GM21576 (cell line): ENCODE measurements at regions not wholly inside any gene's neighbourhood (a gene's known extent, or its start where the extent isn't known, plus 50 kb on each side); places are given as distances from the start of the nearest gene placed in this dataset.

Source experiments
- ATAC-seq: cut with Tn5 transposase; IDR thresholded peaks from one replicate; pipeline ENCODE4 v1.9.1; 2021; ENCODE audit warnings: mild to moderate bottlenecking, moderate library complexity; ENCODE audit not compliant: unreplicated experiment

GRCh38 chr5:93017376-93017775, 563.6 kb downstream of the NR2F1-AS1 start:
- ATAC-seq: no peak

DNA sequence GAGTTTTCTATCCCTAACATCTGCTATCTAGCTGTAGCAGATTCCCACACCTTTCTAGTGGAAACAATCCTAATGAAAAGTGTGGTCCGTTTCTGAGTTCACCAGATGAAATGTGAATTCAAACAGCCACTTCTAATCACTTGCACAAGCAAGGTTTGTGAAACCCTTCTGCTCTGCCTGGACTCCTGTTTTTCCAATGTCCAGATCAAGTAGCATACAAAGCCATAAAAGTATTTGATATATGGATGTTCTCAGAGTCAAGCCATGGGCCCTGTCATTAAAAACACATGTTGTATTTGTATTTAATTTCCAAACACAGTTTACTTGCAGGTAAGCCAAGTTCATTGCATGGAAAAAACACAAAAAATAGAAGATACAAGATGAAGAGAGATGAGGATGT, 570.4 kb downstream of the NR2F1-AS1 start:
- no peak for ATAC-seq

- ATAC-seq: no peak
Observed at GRCh38 chr5:93010037-93010436, 571.0 kb downstream of the NR2F1-AS1 start.

DNA sequence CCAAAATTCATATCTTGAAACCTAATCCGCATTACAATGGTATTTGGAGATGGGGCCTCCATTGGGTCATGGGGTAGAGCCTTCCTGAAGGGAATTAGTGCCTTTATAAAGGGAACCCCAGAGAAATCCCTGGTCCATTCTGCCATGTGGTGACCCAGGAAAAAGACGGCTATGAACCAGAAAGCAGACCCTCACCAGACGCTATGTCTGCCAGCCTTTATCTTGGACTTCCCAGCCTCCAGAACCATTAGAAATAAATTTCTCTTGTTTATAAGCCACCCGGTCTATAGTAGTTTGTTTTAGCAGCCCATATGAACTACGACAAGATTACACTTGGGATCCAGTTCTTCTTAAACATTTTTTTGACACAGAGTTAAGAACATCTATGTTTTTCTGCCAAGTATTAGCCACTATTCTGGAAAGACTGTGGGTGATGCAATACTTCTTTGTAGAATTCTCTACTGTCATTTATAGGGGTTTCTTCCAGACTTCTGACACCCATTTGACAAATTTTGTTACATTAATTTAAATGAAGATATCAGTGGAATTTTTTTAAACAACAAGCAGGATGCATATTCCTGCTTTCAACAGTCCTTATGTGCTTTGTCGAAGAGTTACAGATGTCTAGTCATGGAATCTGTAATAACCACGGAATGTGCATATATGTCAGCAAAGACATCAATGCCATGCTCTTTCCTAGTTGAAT, 572.4 kb downstream of the NR2F1-AS1 start:
- ATAC-seq: no peak

GRCh38 chr5:93006915-93007314, 574.1 kb downstream of the NR2F1-AS1 start:
- ATAC-seq: no peak

DNA sequence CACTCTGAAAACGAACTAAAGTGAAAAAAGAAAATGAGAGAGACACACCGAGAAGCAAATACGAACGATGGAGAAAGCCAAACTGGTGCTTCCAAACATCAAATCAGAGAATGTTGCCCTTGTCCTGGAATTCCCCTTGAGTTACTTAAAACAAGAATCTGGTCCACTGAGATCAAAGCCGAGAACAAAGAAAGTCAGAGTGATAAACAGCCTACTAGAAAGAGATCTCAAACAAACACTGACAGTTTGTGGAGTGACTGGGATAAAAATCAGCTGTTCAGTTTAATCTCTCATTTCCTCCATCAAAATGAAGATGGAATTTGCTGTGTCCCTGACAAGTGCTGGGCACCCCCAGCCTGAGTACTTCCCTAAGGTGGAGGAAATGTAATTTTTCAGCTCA, 582.6 kb downstream of the NR2F1-AS1 start:
- no peak for ATAC-seq

DNA sequence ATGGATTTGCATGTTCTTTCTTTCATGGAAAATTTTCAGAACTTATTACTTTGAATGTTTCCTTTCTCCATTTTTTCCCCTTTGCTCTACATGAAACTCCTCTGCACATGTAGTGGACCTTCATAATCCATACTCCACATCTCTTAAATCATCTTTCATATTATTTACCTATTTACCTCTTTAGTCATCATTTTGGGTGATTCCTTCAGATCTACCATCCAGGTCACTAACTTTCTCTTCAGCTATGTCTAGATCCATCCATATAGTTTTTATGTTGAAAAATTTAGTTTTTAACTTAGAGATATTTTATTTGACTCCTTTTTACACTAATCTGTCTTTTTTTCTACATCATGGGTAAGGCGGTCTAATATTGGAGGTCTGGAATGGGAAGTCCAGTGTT, 586.6 kb downstream of the NR2F1-AS1 start:
- ATAC-seq: no peak

DNA sequence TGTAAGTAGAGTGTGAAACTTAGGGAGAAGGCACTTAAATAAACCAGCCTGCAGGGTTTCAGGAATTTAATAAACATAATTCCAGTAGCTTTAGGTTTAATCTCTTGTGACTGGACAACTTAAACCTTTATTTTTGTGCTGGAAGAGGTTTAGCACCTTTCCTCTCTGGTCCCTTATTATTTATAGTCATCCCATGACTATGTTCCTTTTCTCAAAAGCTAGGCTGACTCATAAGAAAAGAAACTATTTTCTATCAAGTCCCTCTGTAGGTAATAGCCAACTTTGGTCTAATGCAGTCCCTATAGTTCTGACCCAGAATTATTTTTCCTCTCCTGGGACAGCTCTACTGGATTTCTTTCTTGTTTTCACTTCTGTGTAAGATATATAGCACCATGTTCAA, 588.9 kb downstream of the NR2F1-AS1 start:
- no peak for ATAC-seq

DNA sequence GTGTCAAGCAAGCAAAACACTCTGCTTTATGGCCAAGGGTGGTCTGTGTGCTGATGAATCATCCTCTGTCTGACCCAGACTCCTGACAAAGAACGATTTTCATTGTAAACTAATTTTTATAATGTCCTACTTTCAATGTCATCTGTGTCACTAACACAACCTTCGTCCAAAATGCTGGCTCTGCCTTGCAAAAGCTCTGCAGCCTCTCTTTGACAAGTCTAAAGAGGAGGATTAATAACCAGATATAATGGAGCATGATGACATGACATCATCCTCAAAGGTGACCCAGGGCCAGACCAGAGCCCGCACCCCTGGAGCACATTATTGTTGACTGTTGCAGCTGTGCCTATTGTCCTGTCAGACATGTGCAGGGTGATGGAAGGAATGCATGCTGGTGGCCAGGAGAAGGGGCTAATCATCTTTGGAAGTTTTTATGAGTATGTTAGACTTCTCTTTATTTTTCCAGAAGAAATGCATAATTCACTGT, 589.4 kb downstream of the NR2F1-AS1 start:
- no peak for ATAC-seq

- no peak for ATAC-seq
Observed at GRCh38 chr5:92990771-92991170, 590.2 kb downstream of the NR2F1-AS1 start.

- no peak for ATAC-seq
Observed at GRCh38 chr5:92981001-92981400, 600.0 kb downstream of the NR2F1-AS1 start.

GRCh38 chr5:92980491-92980890, 600.5 kb downstream of the NR2F1-AS1 start:
- ATAC-seq: no peak

GRCh38 chr5:92979716-92980115, 601.3 kb downstream of the NR2F1-AS1 start:
- no peak for ATAC-seq

DNA sequence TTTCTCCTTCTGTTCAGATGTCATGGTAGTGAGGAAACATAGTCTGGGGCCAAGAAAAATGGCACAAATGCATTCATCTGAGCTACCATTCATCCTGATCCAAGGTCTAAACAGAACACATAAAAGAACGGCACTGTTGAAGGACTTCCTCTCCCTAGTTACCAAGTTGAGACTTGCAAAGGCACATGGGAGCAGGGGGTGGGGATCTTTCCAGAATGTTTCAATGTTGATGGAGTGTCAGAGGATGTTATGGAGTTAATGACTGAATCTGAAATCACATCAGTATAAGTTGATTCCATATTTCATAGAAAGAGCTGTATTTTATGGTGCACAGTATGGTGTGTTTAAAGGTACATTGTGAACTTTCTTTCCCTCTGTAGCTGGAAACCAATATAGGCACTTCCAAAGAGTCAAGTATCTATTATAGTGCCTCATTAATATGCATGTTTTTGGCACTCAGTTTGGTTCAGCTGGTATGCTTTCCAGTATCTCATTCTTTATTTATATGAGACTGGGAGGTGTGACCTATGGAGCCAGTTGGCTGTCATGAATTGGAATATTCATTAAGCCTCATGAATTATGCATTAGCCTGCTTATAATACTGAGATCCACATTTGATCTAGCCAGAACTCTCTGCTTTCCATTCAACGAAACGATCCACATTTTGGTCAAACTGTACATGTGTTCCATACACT, 603.0 kb downstream of the NR2F1-AS1 start:
- ATAC-seq: no peak

DNA sequence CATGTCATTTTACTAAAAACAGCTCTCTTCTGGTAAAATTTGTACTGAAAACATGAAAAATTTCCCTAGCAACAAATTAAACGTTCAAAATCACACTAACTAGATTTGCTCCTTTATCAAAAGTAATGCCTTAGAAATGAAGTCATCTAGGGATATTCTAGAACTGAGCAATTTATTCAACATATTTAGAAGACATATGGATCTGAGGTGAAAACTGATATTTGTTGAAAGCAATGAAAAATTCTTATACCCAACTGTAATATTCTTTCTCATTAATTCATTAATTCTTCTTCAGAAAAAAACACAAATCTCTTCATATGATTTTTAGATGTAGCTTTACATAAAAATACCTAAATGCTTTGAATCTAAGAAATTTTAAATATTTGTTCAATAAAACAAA, 604.9 kb downstream of the NR2F1-AS1 start:
- no peak for ATAC-seq

GRCh38 chr5:92969781-92970237, 611.2 kb downstream of the NR2F1-AS1 start:
- ATAC-seq: no peak

- no peak for ATAC-seq
Observed at GRCh38 chr5:92969191-92969780, 611.7 kb downstream of the NR2F1-AS1 start.

DNA sequence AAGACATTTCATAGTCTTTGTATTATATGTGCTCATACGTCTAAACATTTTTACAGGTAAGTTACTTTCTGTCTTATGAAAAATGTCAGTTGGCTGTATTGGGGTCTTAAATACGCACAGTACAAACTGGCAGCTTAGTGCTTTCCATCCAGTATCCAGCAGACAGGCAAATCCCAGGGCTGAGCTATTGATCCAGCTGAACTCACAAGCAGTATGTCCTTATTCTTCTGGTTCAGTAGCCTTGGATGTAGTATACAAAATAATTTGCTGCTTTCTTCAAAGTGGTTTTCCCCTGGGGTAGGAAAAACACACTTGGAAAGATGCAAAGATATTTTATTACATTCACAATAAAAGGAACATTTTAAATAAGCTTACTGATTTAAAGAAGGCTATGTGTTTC, 617.2 kb downstream of the NR2F1-AS1 start:
- ATAC-seq: no peak

GRCh38 chr5:92962752-92963151, 618.3 kb downstream of the NR2F1-AS1 start:
- no peak for ATAC-seq

- no peak for ATAC-seq
Observed at GRCh38 chr5:92956886-92957285, 624.1 kb downstream of the NR2F1-AS1 start.

GRCh38 chr5:92952243-92952642, 628.8 kb downstream of the NR2F1-AS1 start:
- ATAC-seq: no peak

GRCh38 chr5:92951746-92952145, 629.3 kb downstream of the NR2F1-AS1 start:
- no peak for ATAC-seq
